ENCODE measurements at regions not wholly inside any gene's neighbourhood (a gene's known extent, or its start where the extent isn't known, plus 50 kb on each side); places are given as distances from the start of the nearest gene placed in this dataset.
A peak's percentile ranks its signal among the peaks of the same experiment; 100 is the strongest.

DNA sequence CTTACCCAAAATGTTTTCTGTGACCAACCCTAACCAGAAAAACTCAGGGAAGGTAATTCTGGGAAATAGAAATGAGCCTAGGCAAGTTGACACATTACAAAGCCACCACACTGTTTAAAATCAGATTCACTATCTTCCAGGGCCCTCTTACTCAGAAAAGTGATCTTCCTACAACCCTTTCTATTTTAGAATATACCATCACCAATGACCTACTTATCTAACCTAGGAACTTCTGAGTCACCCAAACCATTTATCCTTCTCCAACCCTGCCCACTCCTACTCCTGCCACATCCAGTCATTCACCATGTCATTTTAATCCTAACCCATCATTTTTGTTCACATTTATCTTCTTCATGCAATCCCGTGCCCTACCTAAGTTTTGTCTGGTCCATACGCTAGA lies 89.9 kb downstream of the FTHL17 start:
- CTCF ChIA-PET, result no interaction called here
- Histone ChIP-seq H3K9me3 (ENCODE audit: control insufficient read depth, insufficient read depth, low read length) (no peaks in the 10 kb centered on the region), H3K27ac (ENCODE audit: low read depth, low read length) (no peak overlapping the region), H3K27me3 (ENCODE audit: control insufficient read depth, insufficient read depth, low read length) (no peaks in the 10 kb centered on the region), H3K4me3 (ENCODE audit: low read depth, low read length) (no peak overlapping the region)
- DNase-seq (ENCODE audit: low read depth, low spot score), result no peak
- POLR2A ChIA-PET, result no interaction called here
- TF ChIP-seq, protein P1, sequence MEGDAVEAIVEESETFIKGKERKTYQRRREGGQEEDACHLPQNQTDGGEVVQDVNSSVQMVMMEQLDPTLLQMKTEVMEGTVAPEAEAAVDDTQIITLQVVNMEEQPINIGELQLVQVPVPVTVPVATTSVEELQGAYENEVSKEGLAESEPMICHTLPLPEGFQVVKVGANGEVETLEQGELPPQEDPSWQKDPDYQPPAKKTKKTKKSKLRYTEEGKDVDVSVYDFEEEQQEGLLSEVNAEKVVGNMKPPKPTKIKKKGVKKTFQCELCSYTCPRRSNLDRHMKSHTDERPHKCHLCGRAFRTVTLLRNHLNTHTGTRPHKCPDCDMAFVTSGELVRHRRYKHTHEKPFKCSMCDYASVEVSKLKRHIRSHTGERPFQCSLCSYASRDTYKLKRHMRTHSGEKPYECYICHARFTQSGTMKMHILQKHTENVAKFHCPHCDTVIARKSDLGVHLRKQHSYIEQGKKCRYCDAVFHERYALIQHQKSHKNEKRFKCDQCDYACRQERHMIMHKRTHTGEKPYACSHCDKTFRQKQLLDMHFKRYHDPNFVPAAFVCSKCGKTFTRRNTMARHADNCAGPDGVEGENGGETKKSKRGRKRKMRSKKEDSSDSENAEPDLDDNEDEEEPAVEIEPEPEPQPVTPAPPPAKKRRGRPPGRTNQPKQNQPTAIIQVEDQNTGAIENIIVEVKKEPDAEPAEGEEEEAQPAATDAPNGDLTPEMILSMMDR (IDR thresholded peaks at IDR 0.05; ENCODE audit: low read depth, low read length), result no peak

DNA sequence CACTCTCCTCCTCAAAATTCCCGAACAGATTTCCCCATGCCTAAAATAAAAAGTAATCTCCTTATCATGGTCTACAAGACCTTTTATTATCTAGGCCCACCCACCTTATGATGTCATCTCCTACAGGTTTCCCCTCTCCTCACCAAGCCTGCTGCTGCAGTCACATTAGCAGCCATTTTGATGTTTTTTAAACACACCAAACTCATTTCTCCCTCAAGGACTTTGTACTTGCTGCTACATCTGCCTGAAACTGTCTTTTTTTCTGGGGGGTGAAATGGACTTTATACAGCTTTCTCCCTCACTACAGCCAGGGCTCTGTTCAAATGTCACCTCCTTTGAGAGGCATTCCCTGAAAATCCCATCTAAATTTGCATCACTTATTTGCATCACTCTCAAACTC lies 90.2 kb upstream of the TAB3 start:
- no peak for DNase-seq (ENCODE audit: low read depth, low spot score)
- ChIA-PET CTCF (no interaction called here), POLR2A (no interaction called here)
- TF ChIP-seq, protein P1 (IDR thresholded peaks at IDR 0.05; ENCODE audit: low read depth, low read length), result no peak
- Histone ChIP-seq H3K9me3 (ENCODE audit: control insufficient read depth, insufficient read depth, low read length) (no peaks in the 10 kb centered on the region), H3K27ac (ENCODE audit: low read depth, low read length) (no peak overlapping the region), H3K4me3 (ENCODE audit: low read depth, low read length) (no peak overlapping the region), H3K27me3 (ENCODE audit: control insufficient read depth, insufficient read depth, low read length) (no peaks in the 10 kb centered on the region)

DNA sequence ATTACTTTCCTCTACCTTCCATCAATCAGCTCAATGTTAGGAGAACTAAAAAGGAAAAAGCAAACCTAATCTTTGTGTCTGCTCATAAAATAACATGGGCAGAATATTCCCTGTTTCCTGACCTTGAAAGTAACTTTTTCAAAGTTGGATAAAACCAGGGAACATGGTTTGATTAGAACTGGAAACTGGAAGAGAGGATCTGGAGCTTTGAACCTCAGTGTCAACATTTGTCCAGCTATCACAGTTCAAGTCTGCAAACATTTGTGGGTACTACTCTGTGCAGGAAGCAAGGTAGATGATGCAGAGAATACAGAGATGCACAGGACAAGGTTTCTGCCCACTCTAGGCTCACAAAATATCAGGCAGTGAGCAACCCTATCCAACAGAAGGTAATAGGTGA lies 86.4 kb upstream of the TAB3 start:
- Histone ChIP-seq H3K27me3 (ENCODE audit: control insufficient read depth, insufficient read depth, low read length) (no peaks in the 10 kb centered on the region), H3K9me3 (ENCODE audit: control insufficient read depth, insufficient read depth, low read length) (no peaks in the 10 kb centered on the region), H3K4me3 (ENCODE audit: low read depth, low read length) (no peak overlapping the region), H3K27ac (ENCODE audit: low read depth, low read length) (no peak overlapping the region)
- TF ChIP-seq, protein P1 (IDR thresholded peaks at IDR 0.05; ENCODE audit: low read depth, low read length), result no peak
- ChIA-PET POLR2A (no interaction called here), CTCF (no interaction called here)
- DNase-seq (ENCODE audit: low read depth, low spot score), result no peak

DNA sequence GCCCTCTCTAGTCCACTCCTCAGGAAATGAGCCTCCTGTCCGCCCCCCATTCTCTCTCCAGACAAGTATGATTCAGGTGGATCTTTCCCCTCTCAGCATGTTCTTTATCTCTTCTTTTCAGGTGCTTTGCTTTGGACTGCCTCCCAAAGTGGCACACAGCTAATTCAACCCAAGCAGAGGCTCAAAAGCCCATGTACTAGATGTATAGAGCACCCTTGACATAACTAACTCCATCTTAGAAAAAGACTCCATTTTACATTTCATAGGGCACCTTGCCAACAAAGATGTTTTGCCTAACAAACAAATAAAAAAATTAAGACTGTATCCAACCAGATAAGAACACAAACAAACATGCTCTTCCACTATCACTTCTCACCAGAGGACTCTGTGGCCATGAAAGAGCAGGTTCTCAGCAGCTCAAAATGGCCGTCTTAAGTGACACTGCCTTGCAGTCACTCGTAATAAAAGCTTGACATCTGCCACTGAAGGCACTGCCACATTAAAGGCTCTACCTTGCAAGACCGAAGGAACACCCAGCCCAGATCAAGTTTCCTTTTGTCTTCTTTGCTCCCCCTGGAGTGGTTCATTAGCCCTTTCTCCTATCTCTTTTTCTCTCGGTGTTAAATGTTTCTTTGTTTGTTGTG lies 84.9 kb upstream of the TAB3 start:
- ChIA-PET POLR2A (no interaction called here), CTCF (interaction anchor here (0.6 kb wide), 1 partner anchor 897 kb away, joined by 3 read pairs; no protein-coding TSS in a partner anchor)
- H3K9me3 ChIP-seq (ENCODE audit: control insufficient read depth, insufficient read depth, low read length), result no peaks in the 10 kb centered on the region
- DNase-seq (ENCODE audit: low read depth, low spot score), result no peak
- H3K4me3 ChIP-seq (ENCODE audit: low read depth, low read length), result no peak overlapping the region
- no peak overlapping the region for H3K27ac ChIP-seq (ENCODE audit: low read depth, low read length)
- no peaks in the 10 kb centered on the region for H3K27me3 ChIP-seq (ENCODE audit: control insufficient read depth, insufficient read depth, low read length)
- TF ChIP-seq, protein P1 (IDR thresholded peaks at IDR 0.05; ENCODE audit: low read depth, low read length), result no peak

DNA sequence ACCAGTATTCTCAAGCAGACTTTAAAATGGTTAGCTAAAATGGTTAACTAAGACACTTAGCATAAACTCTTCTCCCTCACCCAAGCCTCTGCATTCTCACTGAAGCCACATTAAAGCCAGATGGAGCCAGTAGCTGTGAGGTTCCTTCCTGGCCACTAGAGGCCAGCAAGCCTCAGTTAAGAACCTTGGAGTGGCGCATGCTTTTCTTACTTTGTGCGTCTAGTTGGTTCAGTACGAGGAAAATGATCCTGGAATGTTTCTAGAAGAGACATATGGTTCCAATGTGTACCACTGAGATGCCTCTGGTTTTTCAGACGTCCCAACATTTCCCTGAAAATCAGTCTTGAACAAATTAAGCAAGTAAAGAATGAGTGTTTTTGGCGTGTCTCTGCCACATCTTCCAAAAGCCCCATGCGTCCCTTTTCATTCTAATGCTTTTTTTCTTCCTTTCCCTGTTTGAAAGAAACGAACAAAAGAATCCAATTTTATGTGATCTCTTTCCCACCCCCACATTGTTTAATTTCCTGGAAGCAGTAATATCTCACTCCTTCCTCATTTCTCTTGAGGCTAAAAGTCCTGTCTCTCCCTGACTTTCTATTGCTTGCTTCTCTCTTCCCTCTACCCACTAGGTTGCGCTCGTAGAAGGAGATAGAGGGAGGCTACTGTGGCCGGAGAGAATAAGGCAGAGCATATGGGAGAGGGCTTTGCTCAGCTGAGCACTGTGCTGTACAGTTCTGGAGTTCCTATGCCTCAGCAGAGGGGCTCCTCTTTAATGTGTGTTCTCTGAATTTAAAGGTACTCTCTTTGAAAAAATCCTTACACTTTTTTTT lies 82.9 kb upstream of the TAB3 start:
- ChIA-PET CTCF (interaction anchor here (0.6 to 0.8 kb wide), 2 partner anchors 18 to 130 kb away, joined by 3 to 5 read pairs; no protein-coding TSS in a partner anchor), POLR2A (no interaction called here)
- H3K4me3 ChIP-seq (ENCODE audit: low read depth, low read length), result no peak overlapping the region

More for the DNA sequence above, 82.9 kb upstream of the TAB3 start:
- TF ChIP-seq, protein P1 (IDR thresholded peaks at IDR 0.05; ENCODE audit: low read depth, low read length), result peak; percentile 75
- Histone ChIP-seq H3K27ac (ENCODE audit: low read depth, low read length) (no peak overlapping the region), H3K27me3 (ENCODE audit: control insufficient read depth, insufficient read depth, low read length) (no peaks in the 10 kb centered on the region), H3K9me3 (ENCODE audit: control insufficient read depth, insufficient read depth, low read length) (no peaks in the 10 kb centered on the region)
- peak; percentile 16 for DNase-seq (ENCODE audit: low read depth, low spot score)
